Testis (tissue), 2 donors: ENCODE measurements at regions not wholly inside any gene's neighbourhood (a gene's known extent, or its start where the extent isn't known, plus 50 kb on each side); places are given as distances from the start of the nearest gene placed in this dataset.
A peak's percentile ranks its signal among the peaks of the same experiment; 100 is the strongest.
"Not testable (repeated sequence)": the region's sequence is repeated elsewhere in the genome, so short reads cannot be mapped to it uniquely, and the experiment has no call there.

Experiments
- DNase-seq: peaks from one replicate; pipeline ENCODE4 v3.0.0-alpha.2; 2019
- H3K27ac ChIP-seq, 2 donors: fragments of 200-600 bp; sonication (generic); one replicate each; pipeline ENCODE4 v1.5.1; 2019
- H3K27me3 ChIP-seq: fragments of 200-600 bp; sonication (generic); one replicate; pipeline ENCODE4 v1.5.1; 2019
- H3K36me3 ChIP-seq: fragments of 200-600 bp; sonication (generic); one replicate; pipeline ENCODE4 v1.5.1; 2017; ENCODE audit warnings: low read depth; ENCODE audit errors: missing control alignments
- H3K4me1 ChIP-seq: fragments of 200-600 bp; sonication (generic); one replicate; pipeline ENCODE4 v1.5.1; 2019
- H3K4me3 ChIP-seq, 2 donors: fragments of 200-600 bp; sonication (generic); one replicate each; pipeline ENCODE4 v1.5.1; 2017 to 2019
- H3K9me3 ChIP-seq: fragments of 200-600 bp; sonication (generic); one replicate; pipeline ENCODE4 v1.5.1; 2017
- CTCF ChIP-seq, 3 experiments: fragments of 450-650 bp in 2 of 3; fragments of 200-600 bp in 1 of 3; sonication (generic) in 1 of 3; IDR thresholded peaks; one replicate each; pipeline ENCODE4 v1.5.1; 2016 to 2019; ENCODE audit warnings: antibody characterized with exemption in 3 of 3, mild to moderate bottlenecking in 2 of 3, moderate library complexity in 1 of 3
- POLR2A ChIP-seq: fragments of 450-650 bp; IDR thresholded peaks from one replicate; pipeline ENCODE4 v1.6.1; 2017; ENCODE audit warnings: antibody characterized with exemption, mild to moderate bottlenecking, moderate library complexity
- WGBS, 2 donors: methylation state at CpG; one replicate each; pipeline ENCODE4 v1.1.5; 2018; 5-methylcytosine and 5-hydroxymethylcytosine counted together
- intact Hi-C: fragments of 100-400 bp; cut with DNase I; formaldehyde crosslinking; loops from one replicate; pipeline ENCODE4 v1.15.1; 2023; ENCODE audit warnings: low total_unique reads

DNA sequence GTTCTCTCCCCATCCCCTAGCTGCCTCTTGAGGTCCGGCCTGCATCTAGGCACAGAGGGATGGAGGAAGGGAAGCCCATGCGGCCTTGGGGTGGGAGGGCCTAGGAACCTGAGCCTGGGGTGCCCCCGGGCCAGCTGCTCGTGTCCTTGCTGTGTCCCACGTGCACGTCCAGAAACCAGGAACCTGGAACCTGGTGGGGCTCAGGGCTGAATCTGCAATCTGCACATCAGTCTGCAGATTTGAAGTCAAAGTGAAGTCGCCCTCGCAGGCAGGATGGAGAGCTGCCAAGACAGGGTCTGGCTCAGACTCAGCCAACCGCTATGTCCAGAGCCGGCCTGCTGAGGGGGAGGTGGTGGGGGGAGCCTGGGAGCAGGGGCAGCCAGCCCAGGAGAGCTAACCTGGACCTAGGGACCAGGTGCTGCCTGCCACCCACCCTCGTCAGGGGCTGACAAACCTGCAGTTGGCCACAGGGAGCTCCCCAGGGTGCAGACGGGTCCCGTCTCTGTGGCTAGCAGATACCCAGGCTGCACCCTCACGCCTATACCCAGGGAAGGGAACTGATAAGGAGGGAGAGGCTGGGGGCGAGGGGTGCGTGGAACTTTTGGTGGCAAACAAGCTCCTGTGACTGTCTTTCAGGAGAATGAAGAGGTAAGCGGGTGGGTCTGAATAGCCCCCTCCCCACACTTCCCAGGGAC, 103.5 kb upstream of the SIMC1 start:
- H3K4me1 ChIP-seq, result peaks cover 21% of the 10 kb centered on the region
- WGBS, 2 donors, result 38 to 54% methylated on average over 2 to 17 of the region's 17 CpGs
- H3K27me3 ChIP-seq, result no peaks in the 10 kb centered on the region
- no peaks in the 10 kb centered on the region for H3K36me3 ChIP-seq
- no peak overlapping the region for H3K27ac ChIP-seq
- H3K4me3 ChIP-seq, result no peak overlapping the region
- intact Hi-C loops, result no loop called here
- peak; percentile 61 for DNase-seq
- H3K9me3 ChIP-seq, result no peaks in the 10 kb centered on the region
- TF ChIP-seq CTCF (IDR thresholded peaks at IDR 0.05) (no peak), POLR2A (no peak)

GRCh38 chr5:176140138-176140537, 98.1 kb upstream of the SIMC1 start:
- DNase-seq, H3K9me3 ChIP-seq, H3K36me3 ChIP-seq, H3K27ac ChIP-seq, intact Hi-C loops, H3K27me3 ChIP-seq, H3K4me1 ChIP-seq, H3K4me3 ChIP-seq: not testable (repeated sequence)
- WGBS, 2 donors, result 88 to 100% methylated on average over 1 of the region's 1 CpG

GRCh38 chr5:176144508-176144907, 93.7 kb upstream of the SIMC1 start:
- no peaks in the 10 kb centered on the region for H3K4me1 ChIP-seq
- no peak for TF ChIP-seq POLR2A
- no peak for TF ChIP-seq CTCF (IDR thresholded peaks at IDR 0.05)
- intact Hi-C loops, result no loop called here
- no peaks in the 10 kb centered on the region for H3K9me3 ChIP-seq
- no peak overlapping the region for H3K4me3 ChIP-seq
- no peak for DNase-seq
- no peaks in the 10 kb centered on the region for H3K36me3 ChIP-seq
- 65 to 75% methylated on average over 2 of the region's 2 CpGs for WGBS, 2 donors
- H3K27me3 ChIP-seq, result no peaks in the 10 kb centered on the region
- no peak overlapping the region for H3K27ac ChIP-seq

- H3K27ac ChIP-seq, intact Hi-C loops, DNase-seq, H3K27me3 ChIP-seq, H3K36me3 ChIP-seq, H3K4me3 ChIP-seq, H3K9me3 ChIP-seq: not testable (repeated sequence)
- peaks cover 16% of the 10 kb centered on the region for H3K4me1 ChIP-seq
- 84 to 100% methylated on average over 2 to 3 of the region's 3 CpGs for WGBS, 2 donors
Measured at GRCh38 chr5:176149948-176150347, 88.3 kb upstream of the SIMC1 start.

DNA sequence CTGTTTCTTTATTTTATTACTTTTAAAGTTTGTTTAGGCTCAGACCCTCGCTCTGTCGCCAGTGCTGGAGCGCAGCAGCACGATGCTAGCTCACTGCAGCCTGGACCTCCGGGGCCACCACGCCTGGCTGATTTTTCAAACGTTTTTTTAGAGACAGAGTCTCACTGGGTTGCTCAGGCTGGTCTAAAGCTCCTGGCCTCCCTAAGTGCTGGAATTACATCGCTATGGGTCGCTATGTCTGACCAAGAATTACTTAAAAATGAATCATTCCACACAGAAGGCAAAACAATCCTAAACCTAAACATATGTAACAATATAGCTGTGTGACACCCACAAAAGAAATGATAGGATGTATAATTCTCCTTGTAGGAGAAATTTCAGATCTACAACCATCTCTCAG, 86.9 kb upstream of the SIMC1 start:
- no peak overlapping the region for H3K27ac ChIP-seq
- intact Hi-C loops, result no loop called here
- H3K4me1 ChIP-seq, result peaks cover 16% of the 10 kb centered on the region
- H3K36me3 ChIP-seq, result no peaks in the 10 kb centered on the region
- DNase-seq, result no peak
- no peaks in the 10 kb centered on the region for H3K9me3 ChIP-seq
- TF ChIP-seq POLR2A (no peak), CTCF (IDR thresholded peaks at IDR 0.05) (no peak)
- no peak overlapping the region for H3K4me3 ChIP-seq
- WGBS, 2 donors, result 78 to 93% methylated on average over 9 of the region's 9 CpGs
- H3K27me3 ChIP-seq, result no peaks in the 10 kb centered on the region
